ENCODE measurements at regions not wholly inside any gene's neighbourhood (a gene's known extent, or its start where the extent isn't known, plus 50 kb on each side); places are given as distances from the start of the nearest gene placed in this dataset.
A peak's percentile ranks its signal among the peaks of the same experiment; 100 is the strongest.

DNA sequence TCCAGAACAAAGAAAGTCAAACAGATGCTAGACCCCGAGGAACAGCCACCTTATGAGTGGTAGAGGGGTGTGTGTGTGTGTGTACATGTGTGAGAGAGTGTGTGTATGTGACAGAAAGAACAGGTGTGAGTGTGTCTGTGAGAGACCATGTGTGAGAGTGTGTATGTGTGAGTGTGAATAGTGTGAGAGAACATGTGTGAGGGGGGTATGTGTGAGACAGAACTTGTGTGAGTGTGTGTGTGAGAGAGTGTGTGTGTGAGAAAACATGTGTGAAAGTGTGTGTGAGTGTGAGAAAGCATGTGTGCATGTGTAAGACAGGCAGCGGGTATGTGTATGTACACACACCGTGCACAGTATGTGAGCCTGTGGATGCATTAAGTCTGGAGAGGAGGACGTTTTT lies 214.3 kb downstream of the SP3 start:
- ChIA-PET POLR2A (ENCODE audit: partially characterized antibody) (interaction anchor here (1.1 kb wide), 1 partner anchor 148 kb away, joined by 3 read pairs; no protein-coding TSS in a partner anchor), CTCF (ENCODE audit: partially characterized antibody) (interaction anchor here (0.6 to 1.7 kb wide), 9 partner anchors 13 to 323 kb away, joined by 3 to 5 read pairs (median 4); no protein-coding TSS in a partner anchor)
- Histone ChIP-seq H3K18ac (ENCODE audit: extremely low read depth, low read length) (no peak overlapping the region; the same call in 1 of the 2 replicates), H2AK5ac (ENCODE audit: low read depth, low read length) (peak overlapping the region; percentile 76), H3K9ac (replicated peaks in 1 of 4; ENCODE audit: extremely low read depth in 1 of 4, low read depth in 3 of 4, low read length in 3 of 4) (no peak overlapping the region), H3K23me2 (ENCODE audit: low read depth, low read length) (no peaks in the 10 kb centered on the region), H3K14ac (ENCODE audit: insufficient read length) (no peak overlapping the region), H3K4ac (replicated peaks; ENCODE audit: insufficient read length, low read depth, low read length) (peak overlapping the region; percentile 55), H3K4me1 (replicated peaks in 1 of 4; ENCODE audit: control insufficient read depth in 3 of 4, insufficient read depth in 4 of 4, low read length in 3 of 4) (peaks cover 7 to 29% (median 16%) of the 10 kb centered on the region in 4 experiments), H3K27ac (ENCODE audit: low read depth, low read length) (no peak overlapping the region), H4K91ac (replicated peaks; ENCODE audit: insufficient read length, low read length) (peak overlapping the region; percentile 88), H3K56ac (replicated peaks; ENCODE audit: insufficient read length, low read depth, low read length) (peak overlapping the region; percentile 36), H3K4me2 (ENCODE audit: insufficient read depth in 1 of 2, low read depth in 2 of 2, low read length in 2 of 2) (peak overlapping the region; percentile 15 to 27; a peak in 3 of 4 replicates), H3K9me3 (ENCODE audit: insufficient read depth in 2 of 2, low read depth in 1 of 2, low read length in 1 of 2) (no peaks in the 10 kb centered on the region), H3K79me1 (ENCODE audit: low read depth, low read length) (no peaks in the 10 kb centered on the region), H3K79me2 (ENCODE audit: control insufficient read depth in 1 of 2, insufficient read depth in 2 of 2, low read length in 2 of 2) (no peaks in the 10 kb centered on the region), H2BK5ac (ENCODE audit: low read depth, low read length) (peak overlapping the region; percentile 29; the same call in 1 of the 2 replicates), H2BK120ac (replicated peaks; ENCODE audit: low read depth, low read length) (peak overlapping the region; percentile 60), H2BK12ac (ENCODE audit: low read depth, low read length) (peak overlapping the region; percentile 95), H3K23ac (ENCODE audit: insufficient read length) (peak overlapping the region; percentile 59), H3K36me3 (ENCODE audit: control insufficient read depth in 2 of 4, insufficient read depth in 4 of 4, low read length in 3 of 4) (no peaks in the 10 kb centered on the region), H3K27me3 (replicated peaks in 1 of 4; ENCODE audit: control insufficient read depth in 3 of 4, extremely low read depth in 1 of 4, insufficient read depth in 3 of 4, low read length in 3 of 4) (no peaks in the 10 kb centered on the region), H3K4me3 (ENCODE audit: extremely low read depth in 1 of 4, insufficient read depth in 2 of 4, low read depth in 3 of 4, low read length in 4 of 4) (no peak overlapping the region), H4K8ac (ENCODE audit: extremely low read depth, insufficient read depth, low read length) (no peak overlapping the region), H4K20me1 (replicated peaks in 1 of 2; ENCODE audit: control insufficient read depth in 1 of 2, insufficient read depth in 2 of 2, low read length in 2 of 2) (no peaks in the 10 kb centered on the region), H2AFZ (ENCODE audit: low read length) (no peak overlapping the region), H2BK20ac (ENCODE audit: low read length) (peak overlapping the region; percentile 72; the same call in 1 of the 2 replicates), H4K5ac (ENCODE audit: insufficient read length, low read depth, low read length) (peak overlapping the region; percentile 1), H2BK15ac (ENCODE audit: low read length) (peak overlapping the region; percentile 21)
- DNase-seq (ENCODE audit: low read depth in 1 of 2, low spot score in 2 of 2), result no peak
- no peak for TF ChIP-seq KDM4A (IDR thresholded peaks at IDR 0.05; ENCODE audit: low read depth, low read length, severe bottlenecking)
- no peak for TF ChIP-seq TAF1 (IDR thresholded peaks at IDR 0.05; ENCODE audit: low read depth, low read length)
- TF ChIP-seq TCF12 (IDR thresholded peaks at IDR 0.05; ENCODE audit: low read depth, low read length), result no peak
- 80% methylated on average over 4 of the region's 4 CpGs; no CpG with 5 or more reads in 1 of the 2 experiments for WGBS, 2 experiments (ENCODE audit: extremely low coverage in 1 of 2, insufficient coverage in 1 of 2, insufficient read length in 1 of 2, insufficient replicate concordance in 2 of 2, low coverage in 1 of 2, low lambda C conversion rate in 2 of 2, missing lambda C conversion rate in 1 of 2)
- peak; percentile 32 for FAIRE-seq
